GM18907 (cell line): ENCODE measurements at regions not wholly inside any gene's neighbourhood (a gene's known extent, or its start where the extent isn't known, plus 50 kb on each side); places are given as distances from the start of the nearest gene placed in this dataset.
"Not testable (repeated sequence)": the region's sequence is repeated elsewhere in the genome, so short reads cannot be mapped to it uniquely, and the experiment has no call there.

Source experiments
- ATAC-seq: cut with Tn5 transposase; IDR thresholded peaks from one replicate; pipeline ENCODE4 v1.9.1; 2021; ENCODE audit warnings: mild to moderate bottlenecking, moderate library complexity; ENCODE audit not compliant: unreplicated experiment

DNA sequence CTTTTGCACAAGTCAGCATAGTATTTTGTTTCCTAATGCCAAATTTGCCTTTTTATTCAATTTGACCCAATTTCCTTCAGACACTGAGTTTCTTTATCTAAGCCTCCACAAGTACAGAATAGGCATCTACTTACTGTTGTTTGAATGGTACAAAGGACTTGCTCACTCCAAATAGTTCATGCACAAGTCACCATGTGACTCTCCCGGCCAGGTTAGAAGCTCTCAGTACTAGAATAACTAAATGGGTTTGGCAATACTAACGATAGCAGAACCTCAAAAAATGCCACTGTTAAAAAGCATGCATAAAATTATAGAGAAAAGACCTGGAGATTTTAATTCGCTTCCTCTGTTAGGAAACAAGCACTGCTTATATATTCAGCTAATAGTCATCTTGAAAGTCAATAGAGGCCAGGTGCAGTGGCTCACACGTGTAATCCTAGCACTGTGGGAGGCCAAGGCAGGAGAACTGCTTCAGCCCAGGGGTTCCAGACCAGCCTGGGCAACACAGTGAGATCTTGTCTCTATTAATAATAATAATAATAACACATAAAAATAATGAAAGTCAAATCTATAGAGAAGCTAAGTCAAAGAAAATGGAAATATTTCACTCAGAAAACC is 335.8 kb upstream of the MBL2 start:
- ATAC-seq, result peak; percentile 73

DNA sequence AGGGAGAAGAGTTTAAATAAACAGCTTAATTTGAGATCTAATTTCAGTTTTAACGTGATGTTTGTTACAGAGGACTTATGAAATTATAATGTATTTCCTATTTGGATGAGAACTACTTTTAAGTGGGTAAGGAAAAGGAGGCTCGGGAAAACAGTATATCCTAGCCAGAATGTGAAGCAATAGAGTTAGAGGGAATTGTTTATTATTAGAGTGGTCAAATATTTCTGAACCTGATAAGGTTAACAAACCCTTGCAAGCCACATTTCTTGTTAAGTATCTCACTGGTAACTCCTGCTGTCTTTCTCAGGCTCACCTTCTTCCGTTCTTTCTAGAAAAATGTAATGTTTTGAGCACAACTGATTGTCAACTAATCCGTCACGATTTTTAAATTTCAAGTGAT is 335.1 kb upstream of the MBL2 start:
- no peak for ATAC-seq

DNA sequence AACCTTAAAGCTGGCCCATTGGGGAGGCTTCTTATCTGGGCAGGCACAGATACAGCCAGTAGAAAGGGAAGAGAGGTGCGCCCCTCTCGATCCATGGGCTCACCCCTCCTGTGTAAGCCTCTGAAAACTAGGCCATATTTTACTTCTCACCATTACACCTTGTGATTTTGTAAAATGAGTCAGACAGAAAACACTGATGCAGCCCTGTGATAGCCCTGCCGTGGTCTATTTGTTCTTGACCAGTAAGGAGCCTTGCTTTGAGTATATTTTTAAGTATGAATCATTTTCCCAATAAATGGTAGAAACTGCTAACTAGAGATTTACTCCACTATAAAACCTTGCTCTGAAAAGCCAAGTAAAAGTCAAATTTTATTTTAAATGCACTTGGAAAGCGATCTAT is 329.8 kb upstream of the MBL2 start:
- ATAC-seq, result no peak

DNA sequence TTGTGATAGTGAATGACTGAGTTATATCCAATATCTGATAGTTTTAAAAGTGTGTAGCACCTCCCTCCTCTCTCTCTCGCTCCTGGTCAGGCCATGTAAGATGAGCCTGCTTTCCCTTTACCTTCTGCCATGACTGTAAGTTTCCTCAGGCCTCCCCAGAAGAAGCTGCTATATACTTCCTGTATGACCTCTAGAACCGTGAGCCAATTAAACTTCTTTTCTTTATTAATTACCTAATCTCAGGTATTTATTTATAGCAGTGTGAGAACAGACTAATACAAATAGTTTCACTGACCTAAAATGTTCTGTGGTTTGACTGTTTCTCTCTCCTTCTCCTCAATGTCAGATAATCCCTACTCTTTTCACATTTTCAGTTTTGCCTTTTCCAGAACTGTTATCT is 321.3 kb upstream of the MBL2 start:
- ATAC-seq, result no peak

DNA sequence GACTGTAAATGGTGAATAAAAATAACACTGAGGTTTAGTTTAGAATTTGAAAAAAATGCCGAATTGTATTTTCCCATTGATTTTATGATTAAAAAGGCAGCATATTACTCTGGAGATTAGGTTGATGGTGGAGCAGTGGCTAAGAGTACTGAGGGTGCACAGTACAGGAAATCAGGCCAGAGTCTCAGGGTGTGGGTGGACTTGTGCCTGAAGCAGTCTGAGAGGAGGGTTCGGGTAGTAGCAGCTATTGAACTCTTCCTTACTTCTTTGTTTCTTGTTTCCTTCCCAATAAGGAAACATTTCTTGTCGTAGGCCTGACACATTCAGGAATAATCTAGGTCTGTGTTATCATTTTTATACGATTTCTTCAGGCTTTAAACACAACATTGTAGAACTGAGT is 319.0 kb upstream of the MBL2 start:
- no peak for ATAC-seq

DNA sequence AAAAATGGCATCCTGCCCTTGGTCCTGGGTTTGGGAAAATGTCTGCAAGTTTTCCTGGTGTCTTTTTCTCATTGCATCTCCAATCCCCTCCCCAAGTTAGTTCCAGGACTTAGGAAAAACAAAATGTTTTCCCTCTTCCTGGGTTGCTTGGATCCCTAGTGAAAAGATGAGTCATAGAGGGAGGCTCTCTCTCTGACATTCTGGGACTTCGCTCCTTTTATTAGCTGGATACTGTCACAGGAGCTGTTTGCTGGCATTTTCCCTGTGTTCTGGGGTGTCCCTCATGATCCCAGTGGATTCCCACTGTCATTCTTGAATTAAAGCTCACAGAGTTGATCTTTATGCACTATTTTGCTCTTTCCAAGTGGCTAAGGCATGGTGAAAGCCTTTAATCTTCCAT is 316.4 kb upstream of the MBL2 start:
- ATAC-seq, result no peak

DNA sequence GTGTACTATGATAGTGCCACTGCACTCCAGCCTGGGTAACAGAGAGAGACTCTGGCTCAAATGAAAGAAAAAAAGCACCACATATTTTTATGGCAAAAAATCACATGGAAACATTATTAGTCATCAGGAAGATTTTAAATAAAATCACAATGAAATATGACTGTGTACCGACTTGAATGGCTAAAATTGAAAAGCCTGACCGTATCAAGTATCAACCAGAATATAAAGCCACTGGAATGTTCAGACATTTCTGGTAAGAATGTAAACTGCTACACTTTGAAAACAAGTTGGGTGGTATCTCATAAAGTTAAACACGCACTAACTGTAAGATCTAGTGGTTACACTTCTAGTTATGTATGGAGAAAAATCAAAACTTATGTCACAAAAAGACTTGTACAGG is 306.7 kb upstream of the MBL2 start:
- no peak for ATAC-seq

DNA sequence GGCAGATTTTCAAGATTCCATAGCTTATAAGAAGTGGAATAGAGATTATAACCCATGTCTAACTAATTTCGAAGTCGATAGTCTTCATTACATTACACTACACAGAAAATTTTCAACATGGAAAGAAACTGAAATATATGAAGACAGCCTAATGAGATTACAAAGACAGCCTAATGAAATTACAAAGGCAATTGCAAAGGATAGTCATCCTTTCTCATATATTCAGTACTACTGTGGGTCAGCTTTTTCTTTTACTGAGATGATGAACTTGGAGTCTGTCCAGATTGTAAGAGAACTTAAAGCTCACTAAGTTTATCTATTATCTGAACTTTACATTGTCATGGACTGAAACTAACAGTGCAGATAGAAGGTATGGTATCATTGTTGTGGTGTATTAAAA is 304.4 kb upstream of the MBL2 start:
- ATAC-seq, result no peak

DNA sequence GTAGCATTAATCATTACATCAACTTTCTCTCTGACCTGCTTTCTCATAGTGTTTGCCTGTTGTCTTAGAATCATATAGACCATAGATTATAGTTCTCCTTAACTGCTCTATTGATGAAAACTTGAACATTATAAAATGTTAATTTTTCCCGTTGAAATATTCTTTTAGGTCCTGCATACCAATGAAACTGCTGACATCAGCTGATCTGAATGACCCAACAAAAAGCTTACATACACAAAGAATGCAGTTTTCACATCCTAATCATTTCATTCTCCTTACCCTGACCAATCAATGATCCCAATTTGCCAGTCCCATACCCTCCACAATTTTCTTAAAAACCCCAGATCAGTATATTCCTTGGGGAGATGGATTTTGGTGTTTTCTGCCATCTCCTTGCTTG is 302.9 kb upstream of the MBL2 start:
- no peak for ATAC-seq

DNA sequence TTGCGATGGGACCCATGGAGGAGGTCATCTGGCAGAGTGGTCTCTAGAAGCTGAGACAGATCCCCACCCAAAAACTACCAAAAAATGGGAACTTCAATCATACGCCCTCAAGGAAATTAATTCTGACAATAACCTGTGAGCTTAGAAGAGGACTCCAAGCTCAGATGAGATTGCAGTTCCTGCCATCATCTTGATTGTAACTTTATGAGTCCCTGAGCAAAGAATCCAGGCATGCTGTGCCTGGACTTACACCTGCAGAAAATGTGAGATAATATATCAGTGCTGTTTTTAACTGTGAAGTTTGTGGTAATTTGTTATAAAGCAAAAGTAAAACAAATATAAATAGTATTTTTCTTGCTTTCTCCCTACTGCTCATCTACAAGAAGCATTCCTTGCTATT is 299.6 kb upstream of the MBL2 start:
- ATAC-seq, result no peak

DNA sequence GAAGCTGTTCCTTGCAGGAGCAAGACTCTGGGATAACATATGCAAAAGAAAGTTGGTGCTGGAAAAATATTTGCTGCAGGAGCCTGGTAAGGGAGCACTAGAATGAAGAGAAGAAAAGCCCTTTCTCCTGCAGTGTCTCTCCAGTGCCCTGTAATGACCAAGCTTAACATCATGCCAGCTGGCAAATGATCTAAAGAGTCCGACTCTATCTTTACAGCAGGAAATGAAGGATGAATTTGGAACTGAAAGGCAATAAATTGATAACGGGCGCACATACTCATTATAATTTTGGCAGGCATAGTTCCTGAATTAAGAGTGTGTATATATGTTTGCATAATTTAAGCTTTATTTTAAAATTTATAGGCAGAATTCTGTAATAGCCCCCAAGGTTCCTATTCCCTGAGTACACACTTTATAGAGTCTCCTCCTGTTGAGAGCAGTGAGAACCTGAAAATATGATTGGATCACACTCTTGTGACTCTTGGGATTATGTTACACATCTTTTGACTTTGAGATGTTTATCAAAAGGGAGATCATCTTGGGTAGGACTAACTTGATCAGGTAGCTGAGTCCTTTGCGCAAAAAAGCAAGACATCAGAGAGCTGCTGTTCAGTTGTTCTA is 299.0 kb upstream of the MBL2 start:
- no peak for ATAC-seq

DNA sequence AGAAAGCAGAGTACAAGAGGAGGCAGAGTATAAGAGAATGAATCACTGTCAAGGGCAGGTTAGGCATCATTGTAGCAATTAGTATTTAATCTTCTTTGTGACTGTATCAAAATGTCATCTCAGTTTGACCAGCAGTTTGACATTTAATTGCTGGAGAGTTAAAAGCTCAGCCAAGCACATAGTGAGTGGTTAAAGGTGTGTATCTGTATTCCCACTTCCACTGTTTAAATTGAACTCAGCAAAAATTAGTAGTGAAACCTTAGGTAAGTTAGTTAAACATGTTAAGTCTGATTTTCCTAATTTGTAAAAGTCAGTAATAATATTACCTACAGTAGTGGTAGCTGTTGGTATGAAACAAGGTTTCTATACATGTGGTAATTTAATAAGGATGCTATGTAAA is 296.4 kb upstream of the MBL2 start:
- ATAC-seq, result no peak

DNA sequence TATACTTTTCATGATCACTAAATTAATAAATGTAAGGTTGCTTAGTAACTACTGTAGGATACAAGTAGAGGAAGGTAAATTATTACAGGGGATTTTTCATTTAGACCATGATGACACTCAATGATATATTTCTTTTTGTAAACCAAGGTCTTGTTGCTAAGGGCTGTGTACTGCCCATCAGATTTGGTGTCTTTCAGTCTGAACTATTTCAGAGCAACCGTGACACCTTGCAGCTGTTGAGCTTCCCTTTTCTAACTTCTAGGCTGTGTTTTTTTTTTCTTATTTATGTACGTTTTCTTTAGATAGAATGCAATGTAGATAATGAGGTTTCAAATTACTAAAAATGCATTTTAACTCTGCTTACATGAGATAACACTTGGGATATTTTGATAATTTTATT is 292.0 kb upstream of the MBL2 start:
- no peak for ATAC-seq

DNA sequence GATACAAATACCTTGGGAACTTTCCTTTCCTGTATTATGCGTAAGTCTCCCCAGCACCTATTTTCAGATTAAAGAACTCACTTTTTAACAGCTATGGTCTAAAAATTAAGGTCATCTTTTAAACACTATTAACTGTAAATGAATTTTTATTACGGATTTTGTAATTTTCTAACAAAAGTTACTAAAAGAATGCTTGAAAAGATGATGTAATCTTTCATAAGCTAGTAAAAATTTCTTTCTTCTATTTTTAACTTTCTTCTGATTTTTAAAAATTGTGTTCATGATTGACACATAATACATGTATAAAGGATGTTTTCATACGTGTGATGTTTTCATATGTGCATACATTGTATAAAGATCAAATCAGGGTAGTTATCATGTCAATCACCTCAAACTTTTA is 291.2 kb upstream of the MBL2 start:
- ATAC-seq, result no peak

DNA sequence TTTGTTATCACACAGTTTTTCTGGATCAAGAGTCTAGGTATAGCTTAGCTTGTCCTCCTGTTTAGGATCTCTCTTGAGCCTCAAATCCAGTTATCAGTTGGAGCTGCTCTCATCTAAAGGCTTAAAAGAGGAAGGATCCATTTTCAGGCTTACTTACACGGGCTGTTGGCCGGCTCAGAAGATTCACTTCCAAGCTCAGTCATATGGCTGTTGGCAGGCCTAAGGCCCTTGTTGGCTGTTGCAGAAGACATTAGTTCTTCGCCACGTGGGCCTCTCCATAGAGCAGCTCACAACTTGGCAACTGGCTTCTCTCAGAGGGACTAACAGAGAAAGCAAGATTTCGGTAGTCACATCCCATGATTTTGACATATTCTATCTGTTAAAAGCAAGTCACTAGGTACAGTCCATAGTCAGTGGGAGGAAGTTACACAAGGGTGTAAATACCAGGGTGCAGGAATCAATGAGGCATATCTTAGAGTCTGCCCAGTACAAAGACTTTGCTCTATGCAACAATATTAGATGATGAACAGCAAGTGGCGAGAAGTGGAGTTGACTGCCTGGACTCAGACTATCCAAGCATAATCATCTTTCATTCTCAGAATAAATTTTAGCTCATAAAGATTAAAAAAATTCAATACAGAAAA is 280.1 kb upstream of the MBL2 start:
- ATAC-seq, result no peak

DNA sequence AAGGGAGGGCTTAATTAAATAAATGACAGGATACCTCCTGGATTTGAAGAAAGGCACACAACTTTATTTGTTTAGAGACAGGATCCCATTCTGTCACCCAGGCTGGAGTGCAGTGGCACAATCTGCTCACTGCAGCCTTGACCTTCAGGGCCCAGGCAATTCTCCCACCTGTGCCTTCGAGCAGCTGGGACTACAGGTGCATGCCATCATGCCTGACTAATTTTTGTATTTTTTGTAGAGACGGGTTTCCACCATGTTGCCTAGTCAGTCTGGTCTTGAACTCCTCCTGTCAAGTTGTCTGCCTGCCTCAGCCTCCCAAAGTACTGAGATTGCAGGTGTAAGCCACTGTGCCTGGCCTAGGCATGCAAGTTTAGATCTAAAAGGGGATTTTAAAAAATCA is 272.7 kb upstream of the MBL2 start:
- ATAC-seq, result no peak

DNA sequence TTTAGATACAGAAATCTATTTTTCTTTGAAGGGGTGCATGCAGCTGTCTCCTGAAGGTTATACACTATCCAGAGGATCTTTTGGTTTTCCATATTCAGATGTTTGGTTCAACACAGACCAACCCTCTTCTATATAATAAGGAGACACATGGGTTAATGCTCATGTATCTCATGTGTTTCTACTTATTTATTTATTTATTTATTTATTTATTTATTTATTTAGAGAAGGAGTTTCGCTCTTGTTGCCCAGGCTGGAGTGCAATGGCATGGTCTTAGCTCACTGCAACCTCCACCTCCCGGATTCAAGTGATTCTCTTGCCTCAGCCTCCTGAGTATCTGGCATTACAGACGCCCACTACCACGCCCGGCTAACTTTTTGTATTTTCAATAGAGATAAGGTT is 263.2 kb upstream of the MBL2 start:
- ATAC-seq, result not testable (repeated sequence)

DNA sequence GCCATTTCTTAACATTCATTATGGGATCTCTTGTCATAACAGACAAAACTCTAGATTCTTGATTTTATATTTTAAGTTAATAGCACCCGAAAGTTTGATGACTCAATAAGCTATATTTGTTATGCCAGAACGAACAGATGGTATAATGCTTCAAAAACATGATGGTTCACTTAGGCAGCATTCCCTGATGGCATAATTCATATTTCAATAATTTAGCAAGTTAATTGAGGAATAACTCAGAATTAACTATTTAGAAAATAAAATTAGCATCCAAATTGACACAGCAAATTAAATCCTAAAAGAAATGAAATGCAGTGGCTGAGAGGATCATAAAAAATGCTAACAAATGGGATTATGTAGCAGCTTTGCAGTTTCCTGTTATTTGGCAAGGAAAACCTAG is 260.8 kb upstream of the MBL2 start:
- no peak for ATAC-seq

DNA sequence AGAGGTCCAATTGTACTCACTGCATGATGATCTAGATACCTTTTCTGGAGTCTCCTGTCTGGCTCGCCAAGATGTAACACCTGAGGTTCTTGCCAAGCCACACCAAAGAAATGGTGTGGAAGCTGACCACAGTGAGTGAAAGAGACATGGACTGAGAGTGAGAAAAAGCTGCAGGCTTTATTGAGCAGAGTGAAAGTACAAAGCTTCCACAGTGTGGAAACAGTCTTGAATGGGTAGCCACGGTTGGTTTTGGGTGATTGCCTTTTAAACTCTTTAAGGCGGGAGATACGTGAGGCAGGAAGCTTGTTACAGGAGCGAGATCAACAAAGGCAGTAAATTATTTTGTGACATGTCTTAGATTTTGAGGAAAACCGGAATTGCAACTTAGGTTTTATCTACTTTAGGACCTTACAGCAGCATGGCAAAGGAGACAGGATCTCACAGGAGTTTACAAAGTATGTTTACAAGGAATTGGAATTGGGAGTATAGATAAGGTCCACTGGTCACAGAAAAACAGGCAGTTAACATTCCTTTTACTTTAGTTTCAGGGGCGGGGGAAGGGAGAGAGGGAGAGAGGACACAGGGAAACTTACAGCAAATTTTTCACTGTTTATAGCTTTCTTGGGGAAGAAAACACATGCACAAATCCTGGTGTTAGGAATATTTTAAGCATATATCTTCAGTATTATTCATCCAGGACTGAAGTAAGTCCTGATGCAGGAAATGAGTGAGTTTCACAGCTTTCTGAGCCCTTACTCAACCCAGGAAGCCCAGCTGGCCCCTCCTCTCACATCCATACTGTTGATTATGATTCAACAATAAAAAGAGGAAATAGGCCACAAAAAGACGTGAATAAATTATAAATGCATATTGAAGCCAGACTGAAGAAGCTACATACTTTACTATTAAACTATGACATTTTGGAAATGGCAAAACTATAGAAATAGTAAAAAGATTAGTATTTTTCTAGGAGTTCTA is 257.6 kb upstream of the MBL2 start:
- ATAC-seq, result peak; percentile 68

DNA sequence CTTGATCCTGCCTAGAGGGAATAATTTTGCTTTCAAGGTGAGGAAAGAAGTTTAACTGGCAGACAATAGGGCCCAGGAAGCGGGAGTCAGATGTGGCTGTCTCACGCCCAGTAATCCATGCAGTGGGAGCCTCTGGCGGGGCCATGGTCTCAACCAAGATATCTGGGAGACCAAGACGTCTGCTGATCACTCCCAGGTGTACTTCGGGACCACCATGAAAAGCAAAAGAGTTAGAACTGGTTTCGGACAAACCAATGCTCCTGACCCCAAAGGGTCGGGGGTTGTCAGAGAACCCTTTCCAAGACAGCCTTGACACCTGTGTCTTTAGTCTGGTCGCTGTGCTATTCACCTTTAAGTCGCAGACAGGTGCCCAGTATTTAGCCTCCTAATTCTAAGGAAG is 256.9 kb upstream of the MBL2 start:
- no peak for ATAC-seq

DNA sequence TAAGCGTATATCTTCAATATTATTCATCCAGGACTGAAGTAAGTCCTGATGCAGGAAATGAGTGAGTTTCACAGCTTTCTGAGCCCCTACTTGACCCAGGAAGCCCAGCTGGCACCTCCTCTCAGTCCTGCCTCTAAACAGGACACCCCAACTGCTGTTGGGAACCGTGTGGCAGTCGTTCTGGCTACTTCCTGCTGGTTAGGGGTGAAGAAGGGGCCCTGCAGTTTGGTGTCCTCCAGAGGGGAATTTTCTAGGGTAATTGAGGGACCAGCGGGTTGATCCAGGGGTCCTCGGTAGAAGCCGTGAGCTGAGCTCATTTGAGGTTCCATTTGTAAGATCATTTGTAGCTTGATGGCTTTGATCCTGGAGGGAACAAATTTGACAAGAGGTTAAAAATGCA is 253.2 kb upstream of the MBL2 start:
- ATAC-seq, result not testable (repeated sequence)
